Mucosa of rectum (tissue), 2 donors: ENCODE measurements at regions not wholly inside any gene's neighbourhood (a gene's known extent, or its start where the extent isn't known, plus 50 kb on each side); places are given as distances from the start of the nearest gene placed in this dataset.
A peak's percentile ranks its signal among the peaks of the same experiment; 100 is the strongest.

Experiments used
- H3K27ac ChIP-seq, 2 donors: one replicate each; pipeline ENCODE4 v1.7.0; 2013; ENCODE audit warnings: inconsistent platforms in 2 of 2, low read depth in 2 of 2, low read length in 2 of 2
- H3K27me3 ChIP-seq, 2 donors: one replicate each; pipeline ENCODE4 v1.7.0; 2013; ENCODE audit warnings: low read length in 2 of 2; ENCODE audit not compliant: control insufficient read depth in 2 of 2, insufficient read depth in 2 of 2
- H3K36me3 ChIP-seq, 2 donors: one replicate each; pipeline ENCODE4 v1.7.0; 2013; ENCODE audit warnings: low read length in 2 of 2; ENCODE audit not compliant: control insufficient read depth in 2 of 2, insufficient read depth in 2 of 2
- H3K4me1 ChIP-seq, 2 donors: one replicate each; pipeline ENCODE4 v1.7.0; 2013; ENCODE audit warnings: low read length in 2 of 2, mild to moderate bottlenecking in 1 of 2; ENCODE audit not compliant: control insufficient read depth in 2 of 2, insufficient read depth in 2 of 2
- H3K4me3 ChIP-seq, 2 donors: one replicate each; pipeline ENCODE4 v1.7.0; 2013; ENCODE audit warnings: low read length in 2 of 2
- H3K9ac ChIP-seq, 2 donors: one replicate each; pipeline ENCODE4 v1.7.0; 2013; ENCODE audit warnings: low read length in 2 of 2, low read depth in 1 of 2, mild to moderate bottlenecking in 1 of 2
- H3K9me3 ChIP-seq, 2 donors: one replicate each; pipeline ENCODE4 v1.7.0; 2013; ENCODE audit warnings: low read length in 2 of 2; ENCODE audit not compliant: control insufficient read depth in 2 of 2
- donor health status: healthy.
- donor health status: Normal muscosa, but diverticular disease.

- Histone ChIP-seq H3K36me3 (no peaks in the 10 kb centered on the region), H3K27me3 (no peaks in the 10 kb centered on the region), H3K27ac (no peak overlapping the region), H3K4me3 (no peak overlapping the region), H3K9me3 (no peaks in the 10 kb centered on the region), H3K9ac (no peak overlapping the region), H3K4me1 (peaks cover 2 to 7% of the 10 kb centered on the region in 2 donors)
These were observed 146.5 kb downstream of the CCDC34 start for GRCh38 chr11:27216270-27217149.

GRCh38 chr11:27215471-27216269 lies 147.3 kb downstream of the CCDC34 start:
- H3K36me3 ChIP-seq: no peaks in the 10 kb centered on the region
- no peak overlapping the region for H3K4me3 ChIP-seq
- H3K9ac ChIP-seq: no peak overlapping the region
- H3K27me3 ChIP-seq: no peaks in the 10 kb centered on the region
- peaks cover 2 to 14% of the 10 kb centered on the region in 2 donors for H3K4me1 ChIP-seq
- no peaks in the 10 kb centered on the region for H3K9me3 ChIP-seq
- H3K27ac ChIP-seq: no peak overlapping the region

- Histone ChIP-seq H3K9me3 (no peaks in the 10 kb centered on the region), H3K27ac (no peak overlapping the region), H3K4me3 (no peak overlapping the region), H3K9ac (no peak overlapping the region), H3K36me3 (no peaks in the 10 kb centered on the region), H3K4me1 (peaks cover 2 to 15% of the 10 kb centered on the region in 2 donors), H3K27me3 (no peaks in the 10 kb centered on the region)
These were observed 148.3 kb downstream of the CCDC34 start for GRCh38 chr11:27214713-27215112.

- no peaks in the 10 kb centered on the region for H3K9me3 ChIP-seq
- H3K27me3 ChIP-seq: no peaks in the 10 kb centered on the region
- no peaks in the 10 kb centered on the region for H3K36me3 ChIP-seq
- no peak overlapping the region for H3K27ac ChIP-seq
- peaks cover 2 to 21% of the 10 kb centered on the region in 2 donors for H3K4me1 ChIP-seq
- no peak overlapping the region for H3K4me3 ChIP-seq
- H3K9ac ChIP-seq: no peak overlapping the region
These were observed 149.8 kb downstream of the CCDC34 start for GRCh38 chr11:27213232-27213660.

GRCh38 chr11:27212248-27212780 lies 150.7 kb downstream of the CCDC34 start:
- Histone ChIP-seq H3K27ac (no peak overlapping the region), H3K4me1 (peaks cover 2 to 21% of the 10 kb centered on the region in 2 donors), H3K9ac (no peak overlapping the region), H3K9me3 (no peaks in the 10 kb centered on the region), H3K27me3 (no peaks in the 10 kb centered on the region), H3K36me3 (no peaks in the 10 kb centered on the region), H3K4me3 (no peak overlapping the region)

- H3K9me3 ChIP-seq: no peaks in the 10 kb centered on the region
- H3K27ac ChIP-seq: peak overlapping the region in 1 of 2 donors; percentile 46
- no peak overlapping the region for H3K4me3 ChIP-seq
- no peaks in the 10 kb centered on the region for H3K36me3 ChIP-seq
- no peak overlapping the region for H3K9ac ChIP-seq
- H3K4me1 ChIP-seq: peaks cover 6 to 23% of the 10 kb centered on the region in 2 donors
- no peaks in the 10 kb centered on the region for H3K27me3 ChIP-seq
These were observed 151.5 kb downstream of the CCDC34 start for GRCh38 chr11:27211370-27212127.

- H3K9me3 ChIP-seq: no peaks in the 10 kb centered on the region
- peaks cover 12 to 25% of the 10 kb centered on the region in 2 donors for H3K4me1 ChIP-seq
- H3K9ac ChIP-seq: no peak overlapping the region
- no peaks in the 10 kb centered on the region for H3K36me3 ChIP-seq
- no peak overlapping the region for H3K4me3 ChIP-seq
- H3K27ac ChIP-seq: peak overlapping the region; percentile 39 to 46
- H3K27me3 ChIP-seq: no peaks in the 10 kb centered on the region
These were observed 152.5 kb downstream of the CCDC34 start for GRCh38 chr11:27210531-27210930.

GRCh38 chr11:27209562-27210005 lies 153.4 kb downstream of the CCDC34 start:
- Histone ChIP-seq H3K9me3 (no peaks in the 10 kb centered on the region), H3K4me1 (peaks cover 19 to 34% of the 10 kb centered on the region in 2 donors), H3K9ac (no peak overlapping the region), H3K27me3 (no peaks in the 10 kb centered on the region), H3K4me3 (no peak overlapping the region), H3K27ac (peak overlapping the region in 1 of 2 donors; percentile 49), H3K36me3 (no peaks in the 10 kb centered on the region)

- H3K9me3 ChIP-seq: no peaks in the 10 kb centered on the region
- no peak overlapping the region for H3K9ac ChIP-seq
- H3K4me3 ChIP-seq: no peak overlapping the region
- no peaks in the 10 kb centered on the region for H3K27me3 ChIP-seq
- no peak overlapping the region for H3K27ac ChIP-seq
- no peaks in the 10 kb centered on the region for H3K36me3 ChIP-seq
- H3K4me1 ChIP-seq: peaks cover 22 to 41% of the 10 kb centered on the region in 2 donors
These were observed 154.2 kb downstream of the CCDC34 start for GRCh38 chr11:27208846-27209245.
